Ishikawa (cell line): ENCODE measurements at regions not wholly inside any gene's neighbourhood (a gene's known extent, or its start where the extent isn't known, plus 50 kb on each side); places are given as distances from the start of the nearest gene placed in this dataset.

Experiments
- EP300 ChIP-seq: IDR thresholded peaks from 2 replicates; pipeline ENCODE4 v1.6.1; 2012; ENCODE audit warnings: borderline replicate concordance
- TAF1 ChIP-seq: IDR thresholded peaks from 2 replicates; pipeline ENCODE4 v1.6.1; 2012; ENCODE audit warnings: low read depth, mild to moderate bottlenecking

GRCh38 chr5:87588316-87588715, 175.6 kb upstream of the CCNH start:
- TF ChIP-seq EP300 (no peak), TAF1 (no peak)
